G401 (cell line): ENCODE measurements at regions not wholly inside any gene's neighbourhood (a gene's known extent, or its start where the extent isn't known, plus 50 kb on each side); places are given as distances from the start of the nearest gene placed in this dataset.
"Not testable (repeated sequence)": the region's sequence is repeated elsewhere in the genome, so short reads cannot be mapped to it uniquely, and the experiment has no call there.

ENCODE experiments used
- DNase-seq: peaks from one replicate; pipeline ENCODE4 v3.0.0-alpha.2; 2015; ENCODE audit warnings: low spot score
- in situ Hi-C: cut with HindIII; loops from 2 replicates; pipeline ENCODE4 v1.10.0; 2016; ENCODE audit warnings: low sequenced_read_pairs, mixed read lengths

GRCh38 chr5:166625210-166625865 lies 1666.1 kb upstream of the WWC1 start:
- in situ Hi-C loops, result no loop called here
- no peak for DNase-seq

- in situ Hi-C loops, result no loop called here
- DNase-seq, result no peak
Measured at GRCh38 chr5:166637295-166637694, 1654.2 kb upstream of the WWC1 start.

DNA sequence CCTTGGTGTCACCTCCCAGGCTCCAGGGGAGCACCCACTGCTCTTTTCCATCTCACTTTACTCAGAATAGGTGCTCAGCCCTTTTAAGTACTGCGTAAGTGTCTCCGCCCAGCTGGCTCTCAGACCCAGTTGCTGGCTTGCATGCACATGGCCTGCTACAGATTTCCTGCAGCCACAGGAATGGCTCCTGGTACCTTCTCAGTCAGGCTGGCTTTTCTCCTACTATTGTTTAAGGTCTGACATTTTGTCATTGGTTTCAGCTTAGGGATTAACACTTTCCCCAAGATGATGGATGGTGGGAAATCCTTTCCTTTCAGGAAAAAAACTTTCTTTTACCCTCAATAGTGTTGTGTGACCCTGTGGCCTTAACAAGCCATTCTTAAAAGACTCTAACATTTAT lies 1652.3 kb upstream of the WWC1 start:
- DNase-seq, result no peak
- in situ Hi-C loops, result no loop called here

DNA sequence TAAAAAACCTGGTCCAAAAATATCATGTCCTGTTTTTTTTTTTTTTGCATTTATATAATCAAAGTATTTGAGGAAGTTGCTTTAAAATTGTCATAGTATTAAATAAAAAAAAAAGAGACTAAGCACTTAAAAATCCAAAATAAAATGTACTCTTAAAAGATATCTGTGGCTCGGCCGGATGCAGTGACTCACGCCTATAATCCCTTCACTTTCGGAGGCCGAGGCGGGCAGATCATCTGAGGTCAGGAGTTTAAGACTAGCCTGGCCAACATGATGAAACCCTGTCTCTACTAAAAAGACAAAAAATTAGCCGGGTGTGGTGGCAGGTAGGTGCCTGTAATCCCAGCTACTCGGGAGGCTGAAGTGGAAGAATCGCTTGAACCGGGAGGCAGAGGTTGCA lies 1651.3 kb upstream of the WWC1 start:
- DNase-seq, in situ Hi-C loops: not testable (repeated sequence)

GRCh38 chr5:166648736-166649135 lies 1642.7 kb upstream of the WWC1 start:
- in situ Hi-C loops, result no loop called here

DNA sequence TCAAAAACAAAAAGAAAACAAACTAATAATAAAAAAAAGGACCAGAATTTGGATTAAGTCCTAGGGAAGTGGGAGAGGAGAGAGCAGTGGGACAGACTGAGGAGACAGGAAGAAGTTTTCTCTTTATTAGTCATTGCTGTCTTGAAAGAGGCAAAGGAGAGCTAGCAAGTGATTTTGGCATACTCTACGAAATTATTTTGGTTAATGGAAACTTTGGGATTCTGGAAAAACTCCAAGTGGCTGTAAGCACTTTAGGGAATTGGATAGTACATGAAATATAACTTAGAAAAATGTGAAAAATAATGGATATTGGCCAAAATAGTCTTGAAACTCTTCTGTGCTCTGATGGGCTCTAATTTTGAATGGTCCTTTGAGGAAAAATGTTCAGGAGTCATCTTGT lies 1641.8 kb upstream of the WWC1 start:
- no peak for DNase-seq
- in situ Hi-C loops, result no loop called here

More at GRCh38 chr5:166648736-166649135, 1642.7 kb upstream of the WWC1 start:
- no peak for DNase-seq

- no peak for DNase-seq
- in situ Hi-C loops, result no loop called here
Measured at GRCh38 chr5:166651234-166651633, 1640.2 kb upstream of the WWC1 start.

- DNase-seq, result no peak
- in situ Hi-C loops, result no loop called here
Measured at GRCh38 chr5:166671811-166672210, 1619.6 kb upstream of the WWC1 start.

DNA sequence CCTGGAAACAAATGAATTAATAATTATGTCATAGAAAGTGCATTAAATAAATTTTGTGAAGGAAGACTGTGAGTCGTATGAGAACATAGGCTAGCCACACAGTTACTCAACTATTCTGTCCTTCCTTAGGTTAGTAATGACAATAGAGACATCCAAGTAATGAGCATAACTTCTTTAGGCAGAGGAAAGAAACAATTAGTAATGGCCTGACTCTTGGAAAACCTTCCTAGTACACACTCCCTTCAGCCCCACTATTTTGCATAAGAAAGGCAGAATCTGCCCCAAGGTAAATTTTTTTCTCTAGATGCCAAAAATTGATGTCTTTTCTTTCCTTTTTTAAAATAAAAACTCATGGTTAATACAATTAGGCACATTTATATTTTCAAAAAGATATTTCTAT lies 1619.0 kb upstream of the WWC1 start:
- DNase-seq, result no peak
- in situ Hi-C loops, result no loop called here

GRCh38 chr5:166677891-166678290 lies 1613.6 kb upstream of the WWC1 start:
- in situ Hi-C loops, result no loop called here
- DNase-seq, result no peak

DNA sequence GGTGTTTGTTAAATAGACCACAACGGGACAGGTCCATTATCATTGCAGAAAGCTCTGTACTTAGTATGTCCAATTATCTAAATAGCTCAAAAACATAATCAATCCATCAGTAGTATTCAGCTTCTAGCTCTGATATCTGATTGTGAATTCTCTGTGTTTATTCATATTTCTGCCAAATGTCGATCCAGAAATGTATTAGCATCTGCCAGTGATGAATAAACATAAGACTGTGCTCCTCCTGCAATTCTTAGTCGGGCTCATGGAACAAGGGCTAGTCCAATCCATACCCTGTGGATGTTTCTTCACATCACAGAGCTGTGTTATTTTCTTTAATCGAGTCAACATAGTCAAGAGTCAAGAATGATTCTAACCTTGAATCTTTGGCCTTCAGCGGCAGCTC lies 1612.1 kb upstream of the WWC1 start:
- no peak for DNase-seq
- in situ Hi-C loops, result no loop called here

- in situ Hi-C loops, result no loop called here
Measured at GRCh38 chr5:166695326-166695725, 1596.1 kb upstream of the WWC1 start.

GRCh38 chr5:166708291-166708690 lies 1583.2 kb upstream of the WWC1 start:
- no peak for DNase-seq
- in situ Hi-C loops, result no loop called here

More at GRCh38 chr5:166695326-166695725, 1596.1 kb upstream of the WWC1 start:
- DNase-seq, result no peak

GRCh38 chr5:166709691-166710090 lies 1581.8 kb upstream of the WWC1 start:
- in situ Hi-C loops, result no loop called here
- DNase-seq, result no peak

GRCh38 chr5:166710271-166710670 lies 1581.2 kb upstream of the WWC1 start:
- in situ Hi-C loops, result no loop called here
- DNase-seq, result no peak

DNA sequence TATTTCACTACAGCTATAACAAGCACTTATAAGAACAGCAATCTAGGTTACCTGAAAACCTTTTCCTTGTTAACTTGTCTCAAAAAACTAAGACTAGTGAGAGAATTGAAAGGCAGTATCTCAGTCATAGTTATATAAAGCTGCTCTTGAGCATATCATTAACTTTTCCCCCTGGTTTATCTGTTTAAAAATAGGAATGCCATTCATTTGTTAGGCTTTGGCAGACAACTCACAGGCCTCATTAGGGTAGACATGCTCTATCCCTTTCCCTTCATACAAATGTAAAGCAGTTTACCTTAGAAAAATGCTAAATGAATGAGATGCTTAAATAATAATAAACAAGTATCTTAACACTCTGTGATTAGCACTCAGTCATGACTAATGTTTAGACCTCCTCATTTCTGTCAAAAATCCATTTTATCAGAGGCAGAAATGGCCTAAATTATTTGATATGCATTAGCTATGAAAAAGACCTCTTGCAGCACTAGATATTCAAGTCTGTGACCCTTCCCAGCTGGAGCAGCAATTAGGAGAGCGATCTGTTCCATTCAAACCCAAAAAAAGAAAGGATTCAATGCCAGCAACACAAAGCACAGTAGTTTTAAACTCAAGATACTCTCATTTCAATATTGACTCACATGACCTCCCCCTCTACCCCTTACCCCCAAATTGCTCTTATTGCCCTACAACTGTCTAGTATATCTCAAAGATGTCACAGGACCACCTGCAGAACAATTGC lies 1578.8 kb upstream of the WWC1 start:
- no peak for DNase-seq
- in situ Hi-C loops, result no loop called here

DNA sequence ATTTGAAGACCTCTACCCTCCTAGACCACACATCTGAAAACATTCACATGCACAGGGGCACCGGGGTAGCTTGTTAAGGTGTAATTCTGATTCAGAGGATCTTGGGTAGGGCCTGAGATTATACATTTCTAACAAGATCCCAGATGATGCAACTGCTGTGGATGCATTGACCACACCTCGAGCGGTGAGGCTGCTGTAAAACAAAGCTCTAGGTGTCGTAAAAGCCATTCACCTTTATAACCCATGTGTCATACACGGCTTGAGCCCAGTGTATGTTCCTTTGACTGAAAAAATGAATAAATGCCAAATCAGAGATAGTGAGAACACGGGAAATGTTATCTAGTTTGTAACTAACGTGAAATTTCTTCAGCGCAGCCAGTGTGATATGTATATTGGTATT lies 1578.2 kb upstream of the WWC1 start:
- no peak for DNase-seq
- in situ Hi-C loops, result no loop called here

- in situ Hi-C loops, result no loop called here
Measured at GRCh38 chr5:166716856-166717492, 1574.5 kb upstream of the WWC1 start.

DNA sequence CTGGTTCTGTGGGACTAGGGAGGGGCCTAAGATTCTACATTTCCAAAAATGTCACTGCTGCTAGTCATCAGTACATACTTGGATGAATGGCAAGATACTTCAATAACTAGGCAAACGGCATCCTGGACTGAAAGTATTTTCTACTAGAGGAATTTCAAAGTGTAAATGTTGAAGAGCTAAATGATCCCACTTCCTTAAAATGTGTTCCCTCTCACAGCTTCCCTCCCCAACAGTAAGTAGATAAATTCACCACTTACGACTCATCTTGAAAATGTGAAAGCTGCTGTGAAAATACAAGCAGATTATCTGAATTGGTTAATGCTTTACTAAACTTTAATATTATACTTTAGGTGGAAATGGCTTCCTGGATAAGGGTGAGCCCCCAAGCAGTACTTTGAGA lies 1571.5 kb upstream of the WWC1 start:
- in situ Hi-C loops, result no loop called here

More at GRCh38 chr5:166716856-166717492, 1574.5 kb upstream of the WWC1 start:
- no peak for DNase-seq

DNA sequence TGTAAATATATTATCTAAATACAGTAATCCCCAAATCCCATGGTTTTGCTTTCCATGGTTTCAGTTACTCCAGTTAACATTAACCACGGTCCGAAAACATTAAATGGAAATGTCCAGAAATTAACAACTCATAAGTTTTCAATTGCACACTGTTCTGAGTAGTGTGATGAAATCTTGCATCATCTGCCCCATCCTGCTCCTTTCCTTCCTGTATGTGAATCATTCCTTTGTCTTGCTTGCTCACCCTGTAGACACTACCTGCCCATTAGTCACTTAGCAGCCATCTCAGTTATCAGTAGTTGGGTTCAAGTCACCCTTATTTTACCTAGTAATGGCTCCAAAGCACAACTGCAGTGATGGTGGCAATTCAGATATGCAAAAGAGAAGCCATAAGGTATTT lies 1568.5 kb upstream of the WWC1 start:
- in situ Hi-C loops, result no loop called here
- DNase-seq, result no peak

More for the DNA sequence above, 1571.5 kb upstream of the WWC1 start:
- no peak for DNase-seq
